GM18499 (cell line): ENCODE measurements at regions not wholly inside any gene's neighbourhood (a gene's known extent, or its start where the extent isn't known, plus 50 kb on each side); places are given as distances from the start of the nearest gene placed in this dataset.

ENCODE experiments used
- ATAC-seq: cut with Tn5 transposase; IDR thresholded peaks from one replicate; pipeline ENCODE4 v1.9.1; 2021; ENCODE audit warnings: moderate number of reproducible peaks; ENCODE audit not compliant: insufficient read depth, unreplicated experiment

DNA sequence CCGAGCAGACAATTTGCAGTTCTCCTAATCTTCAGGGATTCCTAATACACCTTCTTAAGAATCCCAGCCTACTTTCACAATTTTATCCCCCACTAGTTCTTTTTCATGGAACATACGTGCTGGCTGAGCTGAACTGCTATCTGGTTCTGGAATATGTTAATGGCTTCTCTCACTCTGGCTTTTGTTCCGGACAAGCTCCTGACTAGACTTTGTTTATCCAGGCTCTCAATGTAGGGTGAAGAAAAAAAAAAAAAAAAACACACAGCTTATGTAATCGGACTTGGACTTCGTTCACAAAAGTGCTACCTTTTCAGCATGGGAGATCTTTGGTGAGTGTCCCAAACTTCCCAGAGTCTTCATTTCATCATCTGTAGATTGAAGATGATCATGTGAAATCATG lies 555.4 kb upstream of the CPEB2 start:
- no peak for ATAC-seq

DNA sequence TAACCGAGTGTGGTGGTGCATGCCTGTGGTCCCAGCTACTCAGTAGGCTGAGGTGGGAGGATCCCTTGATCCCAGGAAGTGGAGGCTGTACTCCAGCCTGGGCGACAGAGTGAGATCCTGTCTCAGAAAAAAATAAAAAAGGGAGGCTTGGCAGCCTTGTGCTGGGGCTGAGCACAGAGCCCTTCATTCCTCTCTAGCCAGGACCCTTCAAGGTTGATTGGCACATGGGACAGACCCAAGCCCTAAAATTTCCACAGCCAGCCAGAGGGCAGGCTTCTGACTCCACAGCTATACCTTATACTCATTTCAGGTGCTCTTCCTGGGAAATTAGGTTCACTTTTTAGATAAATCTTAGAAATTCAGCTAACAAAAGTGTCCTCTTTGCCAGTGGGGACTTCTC lies 553.0 kb upstream of the CPEB2 start:
- ATAC-seq, result no peak

DNA sequence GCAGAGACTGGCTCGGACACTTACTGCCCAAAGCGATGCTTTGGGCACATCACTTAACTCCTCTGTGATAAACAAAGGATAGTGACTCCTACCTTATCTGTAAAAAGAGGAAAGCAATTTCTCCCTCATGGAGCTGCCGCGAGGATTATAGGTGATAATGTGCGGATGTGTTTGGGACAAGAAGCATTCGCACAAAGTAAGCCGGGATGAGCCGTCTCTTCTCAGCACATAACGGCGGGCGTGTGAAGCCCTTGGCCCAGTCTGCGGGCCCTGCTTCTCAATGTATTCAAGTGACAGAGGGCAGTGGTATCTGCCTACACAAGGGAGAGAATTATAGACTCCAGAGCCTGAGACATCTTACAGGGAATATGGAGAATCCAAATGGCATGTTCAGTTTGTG lies 550.3 kb upstream of the CPEB2 start:
- ATAC-seq, result no peak

DNA sequence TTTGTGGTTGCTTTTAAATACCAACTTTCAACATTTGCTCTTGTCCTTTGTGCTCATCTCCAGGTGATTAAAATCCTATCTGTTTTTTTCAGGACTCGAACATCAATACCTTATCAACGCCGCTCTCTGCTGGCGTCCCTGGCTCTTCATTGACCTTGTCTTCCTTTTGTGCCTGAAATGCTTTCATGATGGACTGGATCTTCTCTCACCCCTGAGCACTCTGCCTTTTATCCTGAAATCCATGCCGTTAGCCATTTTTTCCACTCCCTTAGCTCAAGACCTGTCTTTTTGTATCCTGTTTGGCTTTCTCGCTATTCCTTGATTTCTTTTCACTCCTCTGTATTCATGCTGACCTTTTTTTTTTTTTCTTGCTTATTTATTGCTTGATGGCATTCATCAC lies 549.5 kb upstream of the CPEB2 start:
- ATAC-seq, result no peak

DNA sequence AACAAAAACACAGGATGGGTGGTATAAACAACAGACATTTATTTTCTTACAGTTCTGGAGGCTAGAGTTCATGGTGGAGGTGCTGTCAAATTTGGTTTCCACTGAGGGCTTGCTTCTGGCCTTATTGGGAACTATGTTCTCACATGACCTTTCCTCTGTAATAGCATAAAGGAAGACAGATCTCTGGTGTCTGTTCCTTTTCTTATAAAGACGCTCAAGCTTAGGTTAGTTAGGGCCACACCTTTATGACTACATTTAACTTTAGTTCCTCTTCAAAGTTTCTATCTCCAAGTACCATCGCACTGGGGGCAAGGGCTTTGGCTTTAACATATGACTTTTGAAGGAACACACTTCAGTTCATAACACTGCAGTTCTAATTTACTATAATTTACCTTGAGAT lies 543.8 kb upstream of the CPEB2 start:
- ATAC-seq, result no peak

DNA sequence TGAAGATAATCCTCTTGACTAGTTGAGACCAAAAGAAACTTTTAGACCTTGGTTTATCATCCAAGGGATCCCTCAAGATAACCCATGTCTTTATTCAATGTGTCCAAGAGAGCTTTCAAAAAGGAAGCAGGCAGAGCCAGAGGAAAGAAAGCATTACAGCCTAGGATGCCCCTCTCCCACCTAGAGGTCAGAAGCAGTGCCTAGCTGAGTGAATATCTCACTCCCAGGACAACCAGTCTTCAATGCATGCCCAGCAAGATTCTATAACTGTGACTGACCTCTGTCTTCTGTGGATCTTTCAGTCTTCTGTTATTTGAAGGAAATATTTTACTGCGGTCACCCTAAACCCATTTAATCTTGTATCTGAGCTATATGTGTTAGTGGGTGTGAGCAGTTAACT lies 537.2 kb upstream of the CPEB2 start:
- ATAC-seq, result no peak

DNA sequence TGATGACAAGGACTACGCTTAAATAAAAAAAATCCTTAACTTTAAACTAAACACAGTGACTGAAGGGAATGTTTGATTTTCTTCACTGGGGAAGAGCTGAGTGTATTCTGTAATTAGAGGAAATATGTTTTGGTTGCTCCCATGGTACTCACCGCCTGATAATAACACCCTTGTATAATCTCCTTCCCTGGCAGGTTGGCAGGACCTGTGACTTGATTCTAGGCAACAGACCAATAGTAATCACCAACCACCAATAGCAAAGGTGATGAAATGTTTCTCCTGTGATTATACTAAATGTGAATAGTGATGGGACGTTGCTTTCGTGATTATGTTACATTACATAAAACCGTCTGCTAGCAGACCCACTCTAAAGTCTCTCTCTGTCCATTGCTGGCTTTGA lies 536.8 kb upstream of the CPEB2 start:
- ATAC-seq, result no peak

DNA sequence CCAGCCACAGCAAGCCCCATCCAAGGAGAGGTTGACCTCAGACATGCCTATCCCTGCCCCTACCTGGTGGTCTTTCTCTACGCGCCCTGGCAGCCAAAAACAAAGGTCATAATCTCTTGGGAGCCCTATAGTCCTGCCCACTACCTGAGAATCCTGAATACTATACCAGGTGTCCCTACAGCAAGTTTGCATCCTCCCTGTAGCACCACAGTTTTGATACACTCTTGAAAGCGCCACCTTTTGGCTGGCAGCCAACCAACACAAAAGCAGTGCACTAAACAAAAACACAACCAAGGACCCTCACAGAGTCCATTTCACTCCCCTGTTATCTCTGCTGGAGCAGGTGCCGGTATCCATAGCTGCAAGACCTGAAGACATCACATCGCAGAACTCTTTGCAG lies 523.8 kb upstream of the CPEB2 start:
- no peak for ATAC-seq

DNA sequence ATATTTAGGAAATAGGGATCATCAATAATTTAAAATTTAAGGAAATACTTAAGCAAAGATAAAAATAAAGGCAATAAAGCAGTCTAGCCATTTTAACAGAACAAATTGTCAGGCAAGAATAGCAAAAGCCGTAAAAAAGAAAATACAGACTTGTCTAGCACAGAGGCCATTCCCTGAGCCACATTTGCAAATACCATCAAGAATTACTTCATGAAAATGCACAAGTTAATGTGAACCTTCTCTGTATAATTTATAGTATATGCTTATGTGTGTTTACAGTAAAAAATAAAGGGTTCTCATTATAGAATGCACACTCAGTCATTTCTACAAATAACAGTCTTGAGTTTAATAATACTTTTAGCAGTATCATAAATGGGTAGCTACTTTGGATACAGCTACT lies 505.9 kb upstream of the CPEB2 start:
- no peak for ATAC-seq

DNA sequence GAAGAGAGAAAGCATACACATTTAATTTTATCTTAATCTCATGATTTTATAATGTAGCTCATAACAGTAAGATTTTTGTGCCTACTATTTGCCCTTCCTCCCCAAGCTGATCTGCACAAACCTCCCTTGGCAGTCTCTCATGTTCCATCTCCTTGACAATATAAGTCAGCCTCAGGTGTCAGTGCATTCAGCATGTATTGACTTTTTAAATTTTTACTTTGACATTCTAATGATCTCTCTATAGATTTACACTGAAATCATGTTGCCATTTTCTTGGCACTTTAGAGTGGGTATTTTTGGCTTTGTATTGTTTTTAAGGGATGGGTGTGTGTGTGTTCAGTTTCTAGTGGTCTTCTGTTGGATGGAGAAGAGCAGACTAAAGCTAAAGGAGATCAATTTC lies 505.3 kb upstream of the CPEB2 start:
- ATAC-seq, result no peak

DNA sequence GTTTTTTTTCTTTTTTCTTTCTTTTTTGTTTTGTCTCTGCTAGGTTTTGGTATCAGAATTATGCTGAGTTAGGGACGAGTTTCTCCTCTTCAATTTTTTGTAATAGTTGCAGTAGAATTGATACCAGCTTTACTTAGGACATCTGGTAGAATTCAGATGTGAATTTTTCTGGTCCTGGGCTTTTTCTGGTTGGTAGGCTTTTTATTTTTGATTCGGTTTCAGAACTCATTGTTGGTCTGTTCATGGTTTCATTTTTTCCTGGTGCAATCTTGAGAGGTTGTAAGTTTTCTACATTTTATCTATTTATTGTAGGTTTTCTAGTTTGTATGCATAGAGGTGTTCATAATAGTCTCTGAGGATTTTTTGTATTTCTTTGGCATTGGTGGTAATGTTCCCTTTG lies 498.1 kb upstream of the CPEB2 start:
- no peak for ATAC-seq

DNA sequence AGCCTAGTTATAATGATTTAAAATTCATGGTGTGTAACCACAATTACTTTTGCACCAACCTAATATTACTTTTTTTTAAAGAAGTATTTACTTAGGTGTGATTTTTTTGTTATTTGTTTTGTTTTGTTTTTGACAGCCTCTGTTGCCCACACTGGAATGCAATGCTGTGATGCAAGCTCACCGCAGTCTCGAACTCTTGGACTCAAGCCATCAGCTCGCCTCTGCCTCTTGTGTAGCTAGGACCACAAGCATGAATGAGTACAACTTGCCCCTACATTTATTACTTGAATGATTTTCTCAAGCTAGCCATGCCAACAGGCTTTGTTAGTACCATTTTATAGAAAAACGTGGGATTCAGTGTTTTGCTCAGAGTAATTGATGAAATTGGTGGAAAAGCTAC lies 488.8 kb upstream of the CPEB2 start:
- no peak for ATAC-seq

DNA sequence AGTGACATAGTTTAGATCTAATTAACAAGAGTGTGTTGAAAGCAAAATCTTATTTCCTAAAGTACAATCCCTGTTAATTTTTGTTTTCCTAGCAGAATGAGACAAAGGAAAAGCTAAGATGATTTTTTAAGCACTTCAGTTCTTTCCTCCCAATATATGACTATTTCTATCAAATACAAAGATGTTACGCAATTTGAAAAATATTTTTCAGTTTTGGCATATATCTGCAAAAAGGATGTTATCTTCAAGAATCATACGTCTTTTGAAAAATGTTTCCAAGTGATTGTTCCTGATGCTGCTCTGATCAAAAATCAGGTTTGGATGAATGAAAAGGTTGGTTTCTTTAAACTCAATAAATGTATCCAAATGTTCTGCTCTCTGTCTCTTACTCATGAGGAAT lies 486.7 kb upstream of the CPEB2 start:
- ATAC-seq, result no peak

DNA sequence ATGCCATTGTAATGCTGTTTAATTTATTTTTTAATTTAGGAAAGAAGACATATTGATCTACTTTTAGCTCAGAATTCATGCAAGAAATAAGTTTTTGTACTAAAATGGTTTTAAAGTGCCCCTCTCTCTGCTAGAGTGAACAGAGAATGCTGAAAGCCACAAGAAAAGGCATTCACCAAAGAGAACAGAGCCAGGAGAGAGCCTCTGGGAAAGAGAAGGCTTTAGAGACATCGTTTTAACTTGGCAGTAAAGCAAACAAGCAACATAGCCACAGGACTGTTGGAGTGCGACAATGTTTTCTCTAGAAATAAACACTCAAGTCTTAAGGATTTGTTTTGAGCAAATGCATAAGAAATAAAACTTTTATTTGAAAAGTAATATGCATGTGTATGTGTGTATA lies 484.1 kb upstream of the CPEB2 start:
- no peak for ATAC-seq

DNA sequence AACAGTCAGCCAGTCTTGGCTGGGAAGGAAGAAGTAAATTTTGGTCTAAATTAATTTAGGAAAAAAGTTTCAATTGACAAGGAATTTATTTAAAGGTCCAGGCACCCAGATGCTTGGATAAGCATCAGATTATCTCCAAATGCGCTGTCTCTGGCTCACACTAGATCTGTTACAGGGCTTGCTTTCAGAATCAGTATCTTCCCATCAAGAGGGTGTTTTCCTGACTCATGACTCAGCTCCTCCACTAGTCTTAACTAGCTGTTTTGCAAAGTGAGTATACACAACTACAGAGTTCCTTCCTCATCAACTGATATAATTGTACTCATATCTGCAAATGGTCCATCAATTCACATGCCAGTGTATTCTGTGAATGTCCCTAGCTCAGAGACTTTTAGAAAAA lies 482.1 kb upstream of the CPEB2 start:
- ATAC-seq, result no peak

DNA sequence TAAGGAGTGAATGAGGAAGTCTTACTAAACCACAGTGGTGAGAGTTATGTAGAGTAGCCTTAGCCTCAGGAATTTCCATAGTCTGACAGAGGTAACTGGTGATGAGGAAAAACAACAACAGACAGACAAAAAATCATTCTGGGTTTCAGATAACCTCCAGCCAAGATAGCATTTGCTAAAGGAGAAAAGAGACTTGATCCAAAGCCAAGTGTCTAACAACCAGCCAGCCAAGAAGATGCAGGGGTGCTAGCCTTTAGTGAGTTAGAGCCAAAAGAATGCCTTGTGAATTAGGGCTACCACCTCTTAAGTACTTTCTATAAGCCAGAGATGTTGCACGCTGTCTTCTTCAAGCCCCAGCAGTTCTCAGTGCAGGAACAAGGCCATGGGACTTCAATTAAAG lies 478.0 kb upstream of the CPEB2 start:
- no peak for ATAC-seq

DNA sequence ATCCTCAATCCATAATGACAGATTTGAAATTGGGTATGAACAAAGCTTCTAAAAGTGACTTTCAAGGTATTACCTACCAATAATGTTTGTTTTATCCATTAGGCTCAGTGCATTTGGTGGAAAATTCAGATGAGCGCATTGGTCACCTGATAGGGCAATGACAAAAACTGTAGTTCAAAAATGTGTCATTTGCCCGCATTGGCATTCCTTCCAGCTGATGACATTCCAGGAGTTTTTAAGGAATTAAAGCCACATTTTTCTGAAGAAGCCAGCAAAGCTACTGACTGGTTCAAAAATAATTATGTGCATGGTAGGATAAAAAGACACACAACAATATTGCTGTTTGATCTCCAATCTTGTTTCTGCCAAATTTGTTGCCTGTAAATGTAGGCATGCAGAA lies 473.4 kb upstream of the CPEB2 start:
- no peak for ATAC-seq

DNA sequence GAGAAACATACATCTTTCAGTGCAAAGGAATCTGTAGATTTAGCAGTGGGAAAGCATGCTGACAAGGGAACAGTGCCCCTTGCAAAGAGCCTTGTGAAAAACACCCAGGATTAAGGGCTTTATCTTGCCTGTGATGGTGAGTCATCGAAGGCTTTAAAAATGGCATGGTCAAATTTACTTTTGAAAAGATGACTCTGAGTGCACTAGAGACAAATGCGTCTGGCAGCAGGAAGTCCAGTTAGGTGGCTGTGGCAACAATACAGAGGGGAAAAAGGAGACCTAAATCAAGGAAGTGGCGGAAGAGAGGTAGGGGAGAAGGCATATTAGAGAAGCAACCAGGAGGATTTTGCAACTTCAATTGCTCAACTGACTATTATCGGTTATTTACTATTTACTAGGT lies 472.6 kb upstream of the CPEB2 start:
- no peak for ATAC-seq

DNA sequence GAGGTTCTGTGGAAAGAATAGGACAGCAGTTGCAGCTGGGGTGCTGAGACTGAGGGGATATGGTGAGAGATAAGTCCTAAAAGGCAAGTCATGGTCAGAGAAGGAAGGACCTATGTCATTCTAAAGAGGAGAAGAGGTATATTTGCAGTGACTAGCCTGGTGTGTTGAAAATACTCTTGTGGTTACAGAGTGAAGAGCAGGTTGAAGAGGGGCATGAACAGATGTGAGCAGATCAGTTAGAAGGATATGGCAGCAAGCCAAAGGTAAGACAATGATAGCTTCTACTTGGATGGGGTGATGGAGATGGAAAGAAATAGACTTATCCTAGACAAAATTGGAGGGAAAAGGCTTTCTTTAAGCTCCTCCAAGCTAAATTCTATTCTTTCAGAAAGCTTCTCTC lies 469.8 kb upstream of the CPEB2 start:
- ATAC-seq, result no peak

DNA sequence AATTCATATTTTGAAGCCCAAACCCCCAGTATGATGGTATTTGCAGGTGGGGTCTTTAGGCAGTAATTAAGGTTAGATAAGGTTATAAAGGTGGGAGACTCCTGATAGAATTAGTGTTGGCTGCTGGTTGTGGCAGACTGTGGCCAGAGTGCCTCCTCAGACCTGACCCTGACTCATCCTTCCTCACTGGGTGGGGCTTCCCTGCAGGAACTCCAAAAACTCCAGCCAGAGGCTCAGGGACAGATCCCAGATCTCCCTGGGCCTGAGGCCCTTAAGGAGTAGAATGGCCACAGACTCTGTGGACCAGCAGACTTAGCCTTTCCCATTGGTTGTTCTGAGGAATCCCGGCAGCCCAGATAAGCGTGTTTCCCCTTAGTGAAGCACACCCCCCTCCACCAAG lies 463.0 kb upstream of the CPEB2 start:
- ATAC-seq, result no peak

DNA sequence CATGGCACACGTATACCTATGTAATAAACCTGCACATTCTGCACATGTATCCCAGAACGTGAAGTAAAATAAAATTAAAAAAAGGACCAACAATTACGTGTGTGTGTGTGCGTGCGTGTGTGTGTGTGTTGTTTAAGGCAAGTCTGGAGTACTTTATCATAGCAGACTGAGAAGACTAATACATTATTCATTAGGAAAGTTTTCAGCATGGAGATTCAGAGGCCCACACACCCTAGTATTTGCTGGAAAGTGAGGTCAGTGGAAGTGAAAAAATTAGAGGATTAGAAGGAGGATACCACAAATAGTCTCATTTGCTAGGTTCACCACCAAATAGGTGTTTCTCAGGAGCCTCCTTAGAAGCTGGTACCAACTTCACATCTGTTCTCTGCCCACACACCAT lies 457.1 kb upstream of the CPEB2 start:
- no peak for ATAC-seq

DNA sequence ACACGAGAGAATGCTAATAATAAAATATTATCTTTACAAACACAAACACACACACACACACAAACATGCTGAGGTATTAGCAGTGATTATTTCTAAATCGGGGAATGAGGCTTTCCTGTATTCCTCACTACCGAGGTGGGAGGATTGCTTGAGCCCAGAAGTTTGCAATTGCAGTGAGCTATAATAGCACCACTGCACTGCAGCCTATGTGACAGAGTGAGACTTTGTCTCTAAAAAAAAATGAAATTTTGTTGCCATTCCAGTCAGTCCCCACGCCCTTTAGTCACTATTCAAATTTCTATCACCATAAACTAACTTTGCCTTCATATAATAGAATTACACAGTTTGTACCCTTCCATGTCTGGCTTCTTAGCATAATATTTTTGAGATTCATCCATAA lies 456.5 kb upstream of the CPEB2 start:
- no peak for ATAC-seq

DNA sequence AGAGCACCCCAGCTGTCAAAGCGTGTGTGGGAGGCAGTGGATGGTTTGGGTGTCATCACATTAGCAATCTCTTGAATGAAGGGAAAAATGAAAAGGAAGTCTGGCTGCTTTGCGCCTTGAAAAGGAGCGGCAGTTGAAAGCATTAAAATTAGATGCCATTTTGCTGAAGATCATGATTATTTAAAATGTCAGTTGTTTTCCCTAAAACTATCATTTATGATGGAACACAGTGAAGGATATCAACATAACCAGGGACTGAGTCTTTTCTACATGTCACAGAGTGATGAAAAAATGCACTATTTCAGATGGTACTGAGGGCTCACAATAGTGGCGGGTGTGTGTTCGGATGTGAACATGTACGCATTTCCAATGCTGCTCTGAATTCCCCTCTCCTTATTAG lies 450.2 kb upstream of the CPEB2 start:
- no peak for ATAC-seq

DNA sequence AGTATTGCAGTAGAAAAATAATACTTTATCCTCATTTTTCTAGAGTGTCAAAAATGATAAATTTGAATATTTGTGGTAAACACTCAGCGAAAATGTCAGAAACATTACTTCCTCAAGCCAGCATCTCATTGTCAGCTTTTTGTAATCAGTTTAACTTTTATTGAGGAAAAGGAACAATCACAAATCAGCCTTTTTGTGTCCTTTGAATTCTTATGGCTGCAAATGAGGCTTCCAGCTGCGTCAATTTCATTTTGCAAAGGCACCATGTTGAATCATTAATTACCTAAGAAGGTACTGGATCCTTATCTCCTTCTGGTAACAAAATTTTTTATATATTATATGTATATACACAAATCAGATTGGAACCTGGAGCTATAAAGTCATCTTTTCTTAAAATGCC lies 442.6 kb upstream of the CPEB2 start:
- ATAC-seq, result no peak
